Adrenal gland (tissue), 9 donors: ENCODE measurements at regions not wholly inside any gene's neighbourhood (a gene's known extent, or its start where the extent isn't known, plus 50 kb on each side); places are given as distances from the start of the nearest gene placed in this dataset.

Experiments
- DNase-seq, 7 donors: peaks; one replicate each; pipeline ENCODE4 v3.0.0-alpha.2; 2019 to 2020
- H3K27ac ChIP-seq, 5 donors: fragments of 200-600 bp; sonication (generic) in 4 of 5; 1 replicate in 3 of 5; 2 replicates in 2 of 5; pipeline versions ENCODE4 v1.5.1 to v1.8.0; 2016 to 2020; ENCODE audit warnings: mild to moderate bottlenecking in 1 of 5
- H3K27me3 ChIP-seq: fragments of 200-600 bp; 2 replicates; pipeline ENCODE4 v1.8.0; 2021
- H3K36me3 ChIP-seq, 2 donors: fragments of 200-600 bp; replicated peaks in 1 of 2; 1 replicate in 1 of 2; 2 replicates in 1 of 2; pipeline versions ENCODE4 v1.5.1 to v1.8.0; 2018 to 2022
- H3K4me1 ChIP-seq, 2 donors: fragments of 200-600 bp; replicated peaks in 1 of 2; 1 replicate in 1 of 2; 2 replicates in 1 of 2; pipeline versions ENCODE4 v1.5.1 to v1.8.0; 2018 to 2021
- H3K4me3 ChIP-seq, 4 donors: fragments of 200-600 bp; sonication (generic) in 3 of 4; one replicate each; pipeline ENCODE4 v1.5.1; 2016 to 2018
- H3K9me3 ChIP-seq, 3 donors: fragments of 200-600 bp; sonication (generic) in 1 of 3; replicated peaks in 1 of 3; 1 replicate in 2 of 3; 2 replicates in 1 of 3; pipeline versions ENCODE4 v1.5.1 to v1.8.0; 2016 to 2021
- POLR2A ChIP-seq, 2 donors: fragments of 450-650 bp; IDR thresholded peaks; one replicate each; pipeline ENCODE4 v1.6.1; 2017; ENCODE audit warnings: antibody characterized with exemption in 2 of 2, mild to moderate bottlenecking in 2 of 2, moderate library complexity in 1 of 2
- whole genome bisulfite sequencing, 4 donors: extraction: QIAGEN DNeasy Blood & Tissue Kit in 2 of 4; methylation state at CpG; one replicate each; pipeline versions ENCODE4 v1.1.5 to v1.1.7; 2013 to 2017; 5-methylcytosine and 5-hydroxymethylcytosine counted together
- intact Hi-C, 2 donors: fragments of 100-400 bp; cut with DNase I; formaldehyde crosslinking; loops; one replicate each; pipeline versions ENCODE4 v1.14.1 to v1.15.0; 2022 to 2023
- TF ChIP-seq, protein P1 (sequence below), 6 experiments: fragments of 450-650 bp in 4 of 6; fragments of 200-600 bp in 2 of 6; sonication (generic) in 1 of 6; IDR thresholded peaks; 1 replicate in 5 of 6; 2 replicates in 1 of 6; pipeline versions ENCODE4 v1.5.1 to v1.8.0; 2016 to 2021; ENCODE audit warnings: antibody characterized with exemption in 6 of 6, mild to moderate bottlenecking in 2 of 6, moderate library complexity in 1 of 6
- donor health status: healthy with polysubstance abuse.
- donor health status: Bipolar disorder and iron deficiency.
- donor health status: DM: yes; HTN: yes; CAD: no.
- donor health status: DM: no; HTN: no; CAD: no.
- donor health status: DM: no; HTN: no; CAD: no.

DNA sequence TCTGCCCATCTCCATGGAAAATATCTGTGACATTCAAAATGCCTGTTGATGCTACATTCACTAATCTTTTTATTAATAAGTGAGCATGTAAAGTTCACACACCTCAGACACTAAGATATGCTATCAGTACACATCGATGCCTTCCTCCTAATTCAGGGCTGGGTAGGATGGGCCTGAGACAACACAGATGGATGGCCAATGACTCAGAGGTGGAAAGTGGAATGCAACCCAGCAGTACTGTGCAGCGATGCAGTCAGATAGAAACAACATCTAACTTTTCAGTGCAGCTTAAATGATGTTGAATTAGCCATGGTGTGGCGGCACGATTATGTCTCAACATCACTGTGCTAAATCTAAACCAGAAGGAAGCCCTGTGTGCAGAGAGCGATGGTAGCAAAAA is 161.6 kb upstream of the KCNJ15 start:
- no peak overlapping the region for H3K4me3 ChIP-seq
- H3K27me3 ChIP-seq, result peaks cover 14% of the 10 kb centered on the region
- TF ChIP-seq, protein P1, sequence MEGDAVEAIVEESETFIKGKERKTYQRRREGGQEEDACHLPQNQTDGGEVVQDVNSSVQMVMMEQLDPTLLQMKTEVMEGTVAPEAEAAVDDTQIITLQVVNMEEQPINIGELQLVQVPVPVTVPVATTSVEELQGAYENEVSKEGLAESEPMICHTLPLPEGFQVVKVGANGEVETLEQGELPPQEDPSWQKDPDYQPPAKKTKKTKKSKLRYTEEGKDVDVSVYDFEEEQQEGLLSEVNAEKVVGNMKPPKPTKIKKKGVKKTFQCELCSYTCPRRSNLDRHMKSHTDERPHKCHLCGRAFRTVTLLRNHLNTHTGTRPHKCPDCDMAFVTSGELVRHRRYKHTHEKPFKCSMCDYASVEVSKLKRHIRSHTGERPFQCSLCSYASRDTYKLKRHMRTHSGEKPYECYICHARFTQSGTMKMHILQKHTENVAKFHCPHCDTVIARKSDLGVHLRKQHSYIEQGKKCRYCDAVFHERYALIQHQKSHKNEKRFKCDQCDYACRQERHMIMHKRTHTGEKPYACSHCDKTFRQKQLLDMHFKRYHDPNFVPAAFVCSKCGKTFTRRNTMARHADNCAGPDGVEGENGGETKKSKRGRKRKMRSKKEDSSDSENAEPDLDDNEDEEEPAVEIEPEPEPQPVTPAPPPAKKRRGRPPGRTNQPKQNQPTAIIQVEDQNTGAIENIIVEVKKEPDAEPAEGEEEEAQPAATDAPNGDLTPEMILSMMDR (IDR thresholded peaks at IDR 0.05), result no peak
- TF ChIP-seq POLR2A (IDR thresholded peaks at IDR 0.05), result no peak
- no peaks in the 10 kb centered on the region for H3K36me3 ChIP-seq
- H3K9me3 ChIP-seq, result no peaks in the 10 kb centered on the region
- WGBS, 4 donors, result 59 to 61% (median 60%) methylated on average over 5 of the region's 5 CpGs
- H3K27ac ChIP-seq, result no peak overlapping the region
- H3K4me1 ChIP-seq, result no peaks in the 10 kb centered on the region
- intact Hi-C loops, result no loop called here
- no peak for DNase-seq

DNA sequence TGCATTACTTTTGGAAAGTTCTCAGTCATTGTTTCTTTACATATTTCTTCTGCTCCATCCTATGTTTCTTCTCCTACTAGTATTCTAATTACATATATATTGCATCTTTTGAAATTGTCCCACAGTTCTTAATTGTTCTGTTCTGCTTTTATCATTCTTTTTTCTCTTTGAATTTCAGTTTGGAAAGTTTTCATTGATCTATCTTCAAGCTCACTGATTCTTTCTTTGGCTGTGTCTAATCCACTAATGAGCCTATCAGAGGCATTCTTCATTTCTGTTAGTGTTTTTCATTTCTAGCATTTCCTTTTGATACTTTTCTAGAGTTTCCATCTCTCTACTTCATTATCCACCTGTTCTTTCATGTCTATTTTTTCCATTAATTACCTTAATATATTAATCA is 159.0 kb upstream of the KCNJ15 start:
- no peaks in the 10 kb centered on the region for H3K4me1 ChIP-seq
- H3K36me3 ChIP-seq, result no peaks in the 10 kb centered on the region
- H3K4me3 ChIP-seq, result no peak overlapping the region
- no peak overlapping the region for H3K27ac ChIP-seq
- intact Hi-C loops, result no loop called here
- peaks cover 17% of the 10 kb centered on the region for H3K27me3 ChIP-seq
- DNase-seq, result no peak
- no peaks in the 10 kb centered on the region for H3K9me3 ChIP-seq
- TF ChIP-seq, protein P1 (IDR thresholded peaks at IDR 0.05), result no peak

DNA sequence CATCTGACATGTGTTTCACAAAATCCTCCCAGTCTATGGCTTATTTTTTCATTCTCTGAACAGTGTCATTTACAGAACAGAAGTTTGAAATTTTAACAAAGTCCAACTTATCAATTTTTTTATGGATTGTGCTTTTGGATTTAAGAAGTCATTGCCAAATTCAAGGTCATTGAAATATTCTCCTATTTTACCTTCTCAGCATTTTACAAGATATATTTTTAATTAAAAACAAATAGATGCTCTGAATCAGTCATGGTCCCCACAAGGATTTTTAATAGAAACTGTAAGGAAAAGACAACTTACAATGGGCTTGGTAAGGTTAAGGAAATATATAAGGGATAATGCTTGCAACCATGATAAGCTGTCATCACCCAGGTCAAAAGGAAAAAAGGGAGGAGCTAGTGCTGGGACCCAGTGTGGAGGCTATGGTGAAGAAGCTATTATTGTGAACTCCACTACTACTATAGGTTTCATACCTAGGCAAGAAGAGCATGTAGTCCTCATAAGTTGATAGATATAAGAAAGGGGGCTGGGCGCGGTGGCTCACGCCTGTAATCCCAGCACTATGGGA is 144.5 kb upstream of the KCNJ15 start:
- Histone ChIP-seq H3K4me1 (no peaks in the 10 kb centered on the region), H3K36me3 (no peaks in the 10 kb centered on the region), H3K27ac (no peak overlapping the region), H3K9me3 (no peaks in the 10 kb centered on the region), H3K27me3 (no peaks in the 10 kb centered on the region), H3K4me3 (no peak overlapping the region)
- TF ChIP-seq, protein P1 (IDR thresholded peaks at IDR 0.05), result no peak
- no peak for TF ChIP-seq POLR2A (IDR thresholded peaks at IDR 0.05)
- intact Hi-C loops, result no loop called here
- WGBS, 4 donors, result 92 to 97% (median 94%) methylated on average over 3 of the region's 3 CpGs
- DNase-seq, result no peak

DNA sequence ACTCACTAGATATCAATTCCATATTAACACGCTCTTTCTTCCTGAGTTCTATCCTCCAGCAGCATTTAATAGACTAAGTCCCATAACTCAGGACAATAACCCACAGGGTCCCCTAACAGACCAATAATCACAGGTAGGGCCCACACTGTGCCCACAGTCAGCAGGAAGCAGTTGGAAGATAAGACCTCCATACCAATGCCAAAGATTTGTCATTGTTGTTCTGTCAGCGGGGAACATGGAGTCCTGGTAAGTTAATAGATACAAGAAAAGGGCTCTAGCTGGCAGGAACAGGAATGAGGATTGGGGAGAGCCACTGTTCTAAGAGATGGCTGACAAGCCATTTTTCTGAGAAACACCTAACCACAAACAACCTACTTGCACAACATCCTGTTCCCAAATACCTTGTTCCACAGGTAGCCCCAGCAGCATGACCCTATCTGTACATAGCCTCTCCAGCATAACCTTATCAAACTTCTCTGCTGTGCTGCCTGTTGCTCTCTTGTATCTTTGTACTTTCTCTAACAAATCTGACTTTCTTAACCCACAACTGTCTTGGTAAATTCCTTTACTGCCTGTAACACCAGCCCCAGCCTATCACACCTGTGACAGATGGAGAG is 142.0 kb upstream of the KCNJ15 start:
- Histone ChIP-seq H3K36me3 (no peaks in the 10 kb centered on the region), H3K4me1 (no peaks in the 10 kb centered on the region), H3K27me3 (no peaks in the 10 kb centered on the region), H3K9me3 (no peaks in the 10 kb centered on the region), H3K27ac (no peak overlapping the region), H3K4me3 (no peak overlapping the region)
- no peak for TF ChIP-seq POLR2A (IDR thresholded peaks at IDR 0.05)
- TF ChIP-seq, protein P1 (IDR thresholded peaks at IDR 0.05), result no peak
- WGBS, 4 donors, result 90 to 91% (median 90%) methylated on average over 2 of the region's 2 CpGs
- no peak for DNase-seq
- intact Hi-C loops, result no loop called here
